BE2C (cell line): ENCODE measurements at regions not wholly inside any gene's neighbourhood (a gene's known extent, or its start where the extent isn't known, plus 50 kb on each side); places are given as distances from the start of the nearest gene placed in this dataset.
"Not testable (repeated sequence)": the region's sequence is repeated elsewhere in the genome, so short reads cannot be mapped to it uniquely, and the experiment has no call there.

Experiments
- DNase-seq: peaks from one replicate; pipeline ENCODE4 v3.0.0-alpha.2; 2020
- H3K27me3 ChIP-seq: fragments of 250-450 bp; sonication (Bioruptor Pico); 2 replicates; pipeline ENCODE4 v1.5.1; 2020; ENCODE audit warnings: mild to moderate bottlenecking
- H3K36me3 ChIP-seq: fragments of 250-450 bp; sonication (Bioruptor Pico); 2 replicates; pipeline ENCODE4 v1.5.1; 2020; ENCODE audit warnings: mild to moderate bottlenecking
- H3K4me1 ChIP-seq: fragments of 250-450 bp; sonication (Bioruptor Pico); 2 replicates; pipeline ENCODE4 v1.5.1; 2020
- H3K4me3 ChIP-seq: 2 replicates; pipeline ENCODE4 v1.5.1; 2011; ENCODE audit warnings: low read depth, low read length
- H3K9me3 ChIP-seq: fragments of 250-450 bp; sonication (Bioruptor Pico); 2 replicates; pipeline ENCODE4 v1.5.1; 2020
- TF ChIP-seq, protein P1 (sequence below): IDR thresholded peaks from 2 replicates; pipeline ENCODE4 v1.5.1; 2012; ENCODE audit warnings: mild to moderate bottlenecking, low read depth, low read length

DNA sequence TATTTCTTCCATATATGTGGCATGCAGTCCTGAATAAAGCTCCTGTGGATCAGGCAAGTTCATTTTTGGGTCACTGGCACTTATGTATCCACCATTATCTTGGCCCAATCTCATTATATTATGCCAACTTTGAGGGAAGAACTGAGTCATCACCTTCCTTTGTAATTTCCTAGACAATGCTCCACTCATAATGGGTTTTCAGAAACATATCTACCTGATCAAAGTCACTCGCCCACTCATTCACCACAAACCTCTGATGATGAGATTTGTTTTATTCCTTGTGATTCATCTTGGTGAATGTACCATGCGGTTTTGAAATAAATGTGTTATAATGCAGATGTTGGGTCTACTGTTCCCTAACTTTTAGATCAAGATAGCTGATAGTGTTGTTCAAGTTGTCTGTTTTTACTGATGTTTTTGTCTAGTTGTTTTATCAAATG lies 525.8 kb downstream of the KIF20B start:
- Histone ChIP-seq H3K9me3 (no peaks in the 10 kb centered on the region), H3K36me3 (no peaks in the 10 kb centered on the region), H3K27me3 (no peaks in the 10 kb centered on the region), H3K4me3 (no peak overlapping the region), H3K4me1 (no peaks in the 10 kb centered on the region)
- no peak for DNase-seq
- TF ChIP-seq, protein P1, sequence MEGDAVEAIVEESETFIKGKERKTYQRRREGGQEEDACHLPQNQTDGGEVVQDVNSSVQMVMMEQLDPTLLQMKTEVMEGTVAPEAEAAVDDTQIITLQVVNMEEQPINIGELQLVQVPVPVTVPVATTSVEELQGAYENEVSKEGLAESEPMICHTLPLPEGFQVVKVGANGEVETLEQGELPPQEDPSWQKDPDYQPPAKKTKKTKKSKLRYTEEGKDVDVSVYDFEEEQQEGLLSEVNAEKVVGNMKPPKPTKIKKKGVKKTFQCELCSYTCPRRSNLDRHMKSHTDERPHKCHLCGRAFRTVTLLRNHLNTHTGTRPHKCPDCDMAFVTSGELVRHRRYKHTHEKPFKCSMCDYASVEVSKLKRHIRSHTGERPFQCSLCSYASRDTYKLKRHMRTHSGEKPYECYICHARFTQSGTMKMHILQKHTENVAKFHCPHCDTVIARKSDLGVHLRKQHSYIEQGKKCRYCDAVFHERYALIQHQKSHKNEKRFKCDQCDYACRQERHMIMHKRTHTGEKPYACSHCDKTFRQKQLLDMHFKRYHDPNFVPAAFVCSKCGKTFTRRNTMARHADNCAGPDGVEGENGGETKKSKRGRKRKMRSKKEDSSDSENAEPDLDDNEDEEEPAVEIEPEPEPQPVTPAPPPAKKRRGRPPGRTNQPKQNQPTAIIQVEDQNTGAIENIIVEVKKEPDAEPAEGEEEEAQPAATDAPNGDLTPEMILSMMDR: no peak

DNA sequence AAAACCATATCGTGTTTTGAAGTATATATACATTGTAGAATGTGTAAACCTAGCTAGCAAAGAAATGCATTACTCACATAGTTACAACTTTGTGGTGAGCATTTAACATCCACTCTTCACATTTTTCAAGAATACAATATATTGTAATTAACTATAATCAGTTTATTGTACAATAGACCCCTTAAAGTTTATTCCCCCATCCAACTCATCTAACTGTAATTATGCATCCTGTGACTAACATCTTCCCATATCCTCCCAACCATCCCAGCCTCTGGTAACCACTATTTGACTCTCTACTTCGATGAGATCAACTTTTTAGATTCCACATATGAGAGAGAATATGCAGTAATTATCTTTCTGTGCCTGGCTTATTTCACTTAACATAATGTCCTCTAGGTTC lies 526.4 kb downstream of the KIF20B start:
- H3K9me3 ChIP-seq: no peaks in the 10 kb centered on the region
- no peak overlapping the region for H3K4me3 ChIP-seq
- no peaks in the 10 kb centered on the region for H3K36me3 ChIP-seq
- TF ChIP-seq, protein P1: no peak
- H3K27me3 ChIP-seq: no peaks in the 10 kb centered on the region
- DNase-seq: no peak
- H3K4me1 ChIP-seq: no peaks in the 10 kb centered on the region

DNA sequence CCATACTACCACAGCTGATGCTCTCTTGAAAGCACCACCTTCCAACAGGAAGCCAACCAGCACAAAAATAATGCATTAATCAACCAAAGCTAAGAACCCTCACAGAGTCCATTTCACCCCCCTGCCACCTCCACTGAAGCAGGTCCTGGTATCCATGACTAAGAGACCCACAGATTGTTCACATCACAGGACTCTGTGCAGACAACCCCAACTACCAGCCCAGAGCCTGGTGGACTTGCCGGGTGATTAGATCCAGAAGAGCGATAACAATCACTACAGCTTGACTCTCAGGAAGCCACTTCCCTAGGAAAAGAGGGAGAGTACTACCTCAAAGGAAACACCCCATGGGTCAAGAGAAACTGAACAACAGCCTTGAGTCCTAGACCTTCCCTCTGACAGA lies 528.1 kb downstream of the KIF20B start:
- Histone ChIP-seq H3K4me1 (no peaks in the 10 kb centered on the region), H3K36me3 (no peaks in the 10 kb centered on the region), H3K4me3 (no peak overlapping the region), H3K27me3 (no peaks in the 10 kb centered on the region), H3K9me3 (no peaks in the 10 kb centered on the region)
- DNase-seq: no peak
- TF ChIP-seq, protein P1: no peak

GRCh38 chr10:90233805-90234204 lies 532.4 kb downstream of the KIF20B start:
- not testable (repeated sequence) for H3K4me1 ChIP-seq, H3K9me3 ChIP-seq, H3K4me3 ChIP-seq, H3K27me3 ChIP-seq, DNase-seq, H3K36me3 ChIP-seq

GRCh38 chr10:90245623-90246022 lies 544.2 kb downstream of the KIF20B start:
- TF ChIP-seq, protein P1: no peak
- Histone ChIP-seq H3K4me1 (no peaks in the 10 kb centered on the region), H3K9me3 (no peaks in the 10 kb centered on the region), H3K36me3 (no peaks in the 10 kb centered on the region), H3K27me3 (no peaks in the 10 kb centered on the region), H3K4me3 (no peak overlapping the region)
- no peak for DNase-seq

DNA sequence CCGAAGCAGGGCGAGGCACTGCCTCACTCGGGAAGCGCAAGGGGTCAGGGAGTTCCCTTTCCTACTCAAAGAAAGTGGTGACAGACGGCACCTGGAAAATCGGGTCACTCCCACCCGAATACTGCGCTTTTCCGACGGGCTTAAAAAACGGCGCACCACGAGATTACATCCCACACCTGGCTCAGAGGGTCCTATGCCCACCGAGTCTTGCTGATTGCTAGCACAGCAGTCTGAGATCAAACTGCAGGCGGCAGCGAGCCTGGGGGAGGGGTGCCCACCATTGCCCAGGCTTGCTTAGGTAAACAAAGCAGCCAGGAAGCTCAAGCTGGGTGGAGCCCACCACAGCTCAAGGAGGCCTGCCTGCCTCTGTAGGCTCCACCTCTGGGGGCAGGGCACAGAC lies 549.4 kb downstream of the KIF20B start:
- DNase-seq, H3K4me1 ChIP-seq, H3K9me3 ChIP-seq, H3K36me3 ChIP-seq, H3K27me3 ChIP-seq, H3K4me3 ChIP-seq: not testable (repeated sequence)

GRCh38 chr10:90269699-90270098 lies 568.3 kb downstream of the KIF20B start:
- H3K4me3 ChIP-seq: no peak overlapping the region
- no peaks in the 10 kb centered on the region for H3K9me3 ChIP-seq
- TF ChIP-seq, protein P1: no peak
- no peaks in the 10 kb centered on the region for H3K27me3 ChIP-seq
- DNase-seq: no peak
- H3K36me3 ChIP-seq: no peaks in the 10 kb centered on the region
- no peaks in the 10 kb centered on the region for H3K4me1 ChIP-seq
